GM12865 (cell line): ENCODE measurements at regions not wholly inside any gene's neighbourhood (a gene's known extent, or its start where the extent isn't known, plus 50 kb on each side); places are given as distances from the start of the nearest gene placed in this dataset.

Source experiments
- DNase-seq: peaks from one replicate; pipeline ENCODE4 v3.0.0; 2010; ENCODE audit warnings: low read depth
- H3K4me3 ChIP-seq: 2 replicates; pipeline ENCODE4 v1.5.1; 2011; ENCODE audit warnings: mild to moderate bottlenecking, low read depth, low read length, control low read depth
- TF ChIP-seq, protein P1 (sequence below): IDR thresholded peaks from 2 replicates; pipeline ENCODE4 v1.5.1; 2011; ENCODE audit warnings: low read length, control low read depth, low read depth, inconsistent platforms; ENCODE audit not compliant: insufficient read depth; ENCODE audit errors: missing control alignments

DNA sequence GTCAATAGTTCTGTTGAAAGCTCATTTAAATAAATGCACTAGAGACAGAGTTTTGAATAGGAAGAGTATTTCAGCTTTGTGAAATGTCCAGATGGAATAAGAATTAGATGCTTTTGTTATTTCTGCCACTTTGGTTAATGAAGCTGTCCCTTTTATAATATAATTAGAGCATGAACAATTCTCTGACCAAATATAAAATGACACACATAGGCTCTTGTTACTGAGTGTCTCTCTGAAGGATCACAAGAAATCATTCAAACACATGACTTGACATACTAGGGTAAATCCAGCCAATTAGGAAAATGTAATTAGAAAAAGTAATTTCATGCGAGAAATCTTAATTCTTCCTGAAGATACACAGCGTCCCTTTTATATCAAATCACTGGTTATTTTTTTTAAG, 68.4 kb upstream of the DDIT4L start:
- no peak for DNase-seq
- TF ChIP-seq, protein P1, sequence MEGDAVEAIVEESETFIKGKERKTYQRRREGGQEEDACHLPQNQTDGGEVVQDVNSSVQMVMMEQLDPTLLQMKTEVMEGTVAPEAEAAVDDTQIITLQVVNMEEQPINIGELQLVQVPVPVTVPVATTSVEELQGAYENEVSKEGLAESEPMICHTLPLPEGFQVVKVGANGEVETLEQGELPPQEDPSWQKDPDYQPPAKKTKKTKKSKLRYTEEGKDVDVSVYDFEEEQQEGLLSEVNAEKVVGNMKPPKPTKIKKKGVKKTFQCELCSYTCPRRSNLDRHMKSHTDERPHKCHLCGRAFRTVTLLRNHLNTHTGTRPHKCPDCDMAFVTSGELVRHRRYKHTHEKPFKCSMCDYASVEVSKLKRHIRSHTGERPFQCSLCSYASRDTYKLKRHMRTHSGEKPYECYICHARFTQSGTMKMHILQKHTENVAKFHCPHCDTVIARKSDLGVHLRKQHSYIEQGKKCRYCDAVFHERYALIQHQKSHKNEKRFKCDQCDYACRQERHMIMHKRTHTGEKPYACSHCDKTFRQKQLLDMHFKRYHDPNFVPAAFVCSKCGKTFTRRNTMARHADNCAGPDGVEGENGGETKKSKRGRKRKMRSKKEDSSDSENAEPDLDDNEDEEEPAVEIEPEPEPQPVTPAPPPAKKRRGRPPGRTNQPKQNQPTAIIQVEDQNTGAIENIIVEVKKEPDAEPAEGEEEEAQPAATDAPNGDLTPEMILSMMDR = no peak
- H3K4me3 ChIP-seq = no peak overlapping the region

DNA sequence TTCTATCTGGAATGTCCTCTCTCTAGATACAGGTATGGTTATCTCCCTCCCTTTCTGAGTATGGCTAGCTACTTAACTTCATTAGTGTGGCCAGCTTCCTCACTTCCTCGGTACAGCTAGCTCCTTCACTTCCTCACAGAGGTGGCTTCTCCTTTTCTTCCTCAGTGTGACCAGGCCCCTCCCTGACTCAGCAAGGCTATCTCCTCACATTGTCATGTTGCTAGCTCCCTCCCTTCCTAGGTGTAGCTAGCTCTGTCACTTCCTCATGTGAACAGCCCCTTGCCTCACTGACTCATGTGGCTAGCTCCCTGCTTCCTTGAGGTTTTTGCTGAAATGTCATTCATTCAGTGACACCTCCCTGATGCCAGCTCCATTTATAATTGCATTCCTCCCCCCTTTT, 67.3 kb upstream of the DDIT4L start:
- DNase-seq = peak; percentile 1
- TF ChIP-seq, protein P1 = no peak
- no peak overlapping the region for H3K4me3 ChIP-seq

DNA sequence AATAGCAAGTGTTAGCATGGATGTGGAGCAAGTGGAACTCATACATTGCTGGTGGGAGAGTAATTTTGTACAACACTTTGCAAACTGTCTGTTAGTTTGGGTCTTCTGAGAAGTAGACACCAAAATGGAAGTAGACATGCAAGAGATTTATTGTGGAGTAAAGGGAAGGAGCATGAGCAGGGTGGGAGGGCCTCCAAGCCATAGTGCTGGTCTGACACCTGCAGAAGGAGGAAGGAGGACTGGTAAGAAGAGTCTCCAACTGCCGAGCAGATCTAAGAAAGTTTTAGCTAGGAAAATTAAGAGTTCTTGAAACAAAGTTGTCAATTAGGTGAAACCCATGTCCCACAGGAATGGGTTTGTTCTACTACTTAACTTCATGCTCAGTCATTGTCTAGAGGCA, 64.0 kb upstream of the DDIT4L start:
- H3K4me3 ChIP-seq = no peak overlapping the region
- TF ChIP-seq, protein P1 = no peak
- DNase-seq = no peak

DNA sequence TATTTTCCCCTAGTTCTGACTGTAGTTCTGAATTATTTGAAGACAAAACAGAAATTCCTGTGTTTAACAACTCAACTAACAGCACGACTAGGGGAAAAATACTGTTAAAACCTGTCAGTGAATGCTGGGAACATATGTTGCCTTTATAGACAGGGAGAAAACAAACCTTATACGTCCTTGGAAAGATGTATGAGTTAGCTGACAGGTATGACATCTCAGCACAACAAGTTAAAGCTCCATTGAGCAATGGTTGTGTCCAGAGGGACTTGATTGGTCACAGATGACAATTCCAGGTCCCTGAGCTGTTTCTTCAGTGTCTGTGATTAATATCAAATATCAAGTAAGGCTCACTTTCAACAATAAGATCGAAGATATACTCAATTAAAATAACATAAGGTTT, 58.2 kb upstream of the DDIT4L start:
- no peak for DNase-seq
- TF ChIP-seq, protein P1 = no peak
- no peak overlapping the region for H3K4me3 ChIP-seq

DNA sequence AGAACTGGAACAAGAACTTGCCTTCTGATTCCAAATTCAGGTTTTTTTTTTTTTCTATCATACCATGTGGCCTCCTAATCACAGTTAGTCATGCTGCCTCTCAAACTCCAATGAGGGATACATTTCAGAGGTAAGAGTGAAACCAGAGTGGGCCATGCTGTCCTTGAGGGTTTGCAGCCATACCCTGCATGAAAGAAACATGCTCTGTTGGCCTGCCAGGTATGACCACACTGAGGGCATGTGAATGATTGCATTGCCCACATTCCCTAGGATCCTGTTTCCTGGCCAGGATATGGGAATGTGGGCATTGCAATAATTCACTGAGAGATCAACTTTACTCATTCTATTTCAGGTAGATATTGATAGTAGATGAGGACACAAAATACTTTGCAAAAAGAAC, 56.4 kb upstream of the DDIT4L start:
- TF ChIP-seq, protein P1 = no peak
- no peak overlapping the region for H3K4me3 ChIP-seq
- DNase-seq = no peak

DNA sequence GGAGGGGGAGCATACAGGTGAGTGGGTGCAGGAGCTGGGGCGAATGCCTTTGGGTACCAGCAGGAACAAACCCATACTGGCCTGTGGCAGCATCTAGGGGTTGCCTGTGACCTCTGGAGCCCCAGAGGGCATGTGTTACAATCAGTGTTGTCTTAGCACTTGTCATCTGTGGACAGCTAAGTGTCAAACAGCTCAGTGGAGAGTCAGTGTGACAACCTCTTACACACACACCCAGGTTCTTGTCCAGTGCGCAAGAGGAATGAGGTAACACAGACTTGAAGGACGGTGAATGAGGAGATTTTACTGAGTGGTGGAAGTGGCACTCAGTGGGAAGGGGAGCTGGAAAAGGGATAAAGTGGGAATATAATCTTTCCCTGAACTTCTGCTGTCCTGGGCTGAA, 54.1 kb upstream of the DDIT4L start:
- no peak for DNase-seq
- TF ChIP-seq, protein P1 = no peak
- H3K4me3 ChIP-seq = no peak overlapping the region
